ENCODE measurements at regions not wholly inside any gene's neighbourhood (a gene's known extent, or its start where the extent isn't known, plus 50 kb on each side); places are given as distances from the start of the nearest gene placed in this dataset.

GRCh38 chr13:83515268-83516015 lies 366.8 kb downstream of the SLITRK1 start:
- H3K4me3 ChIP-seq (ENCODE audit: low read depth, low read length) = no peak overlapping the region
- DNase-seq (ENCODE audit: low read depth) = no peak
- TF ChIP-seq MAX (IDR thresholded peaks at IDR 0.05; ENCODE audit: low read depth, low read length) (no peak), CTCF (IDR thresholded peaks at IDR 0.05; ENCODE audit: low read depth, low read length) (no peak), POLR2A (IDR thresholded peaks at IDR 0.05; ENCODE audit: extremely low read depth, insufficient read length) (no peak), MYC (IDR thresholded peaks at IDR 0.05; ENCODE audit: low read depth, low read length) (no peak)

GRCh38 chr13:83508771-83509301 lies 373.4 kb downstream of the SLITRK1 start:
- no peak overlapping the region for H3K4me3 ChIP-seq (ENCODE audit: low read depth, low read length)
- TF ChIP-seq CTCF (IDR thresholded peaks at IDR 0.05; ENCODE audit: low read depth, low read length) (no peak), POLR2A (IDR thresholded peaks at IDR 0.05; ENCODE audit: extremely low read depth, insufficient read length) (no peak), MYC (IDR thresholded peaks at IDR 0.05; ENCODE audit: low read depth, low read length) (no peak), MAX (IDR thresholded peaks at IDR 0.05; ENCODE audit: low read depth, low read length) (no peak)
- DNase-seq (ENCODE audit: low read depth) = no peak

- no peak overlapping the region for H3K4me3 ChIP-seq (ENCODE audit: low read depth, low read length)
- DNase-seq (ENCODE audit: low read depth) = no peak
- TF ChIP-seq MYC (IDR thresholded peaks at IDR 0.05; ENCODE audit: low read depth, low read length) (no peak), MAX (IDR thresholded peaks at IDR 0.05; ENCODE audit: low read depth, low read length) (no peak), POLR2A (IDR thresholded peaks at IDR 0.05; ENCODE audit: extremely low read depth, insufficient read length) (no peak), CTCF (IDR thresholded peaks at IDR 0.05; ENCODE audit: low read depth, low read length) (no peak)
Observed at GRCh38 chr13:83503424-83503823, 378.9 kb downstream of the SLITRK1 start.

GRCh38 chr13:83499286-83499685 lies 383.0 kb downstream of the SLITRK1 start:
- no peak for TF ChIP-seq MYC (IDR thresholded peaks at IDR 0.05; ENCODE audit: low read depth, low read length)
- TF ChIP-seq MAX (IDR thresholded peaks at IDR 0.05; ENCODE audit: low read depth, low read length) = no peak
- no peak for TF ChIP-seq POLR2A (IDR thresholded peaks at IDR 0.05; ENCODE audit: extremely low read depth, insufficient read length)
- TF ChIP-seq CTCF (IDR thresholded peaks at IDR 0.05; ENCODE audit: low read depth, low read length) = no peak
- no peak overlapping the region for H3K4me3 ChIP-seq (ENCODE audit: low read depth, low read length)
- DNase-seq (ENCODE audit: low read depth) = no peak

GRCh38 chr13:83498481-83499190 lies 383.6 kb downstream of the SLITRK1 start:
- no peak for TF ChIP-seq MYC (IDR thresholded peaks at IDR 0.05; ENCODE audit: low read depth, low read length)
- TF ChIP-seq POLR2A (IDR thresholded peaks at IDR 0.05; ENCODE audit: extremely low read depth, insufficient read length) = no peak
- H3K4me3 ChIP-seq (ENCODE audit: low read depth, low read length) = no peak overlapping the region
- DNase-seq (ENCODE audit: low read depth) = no peak

- no peak for DNase-seq (ENCODE audit: low read depth)
- TF ChIP-seq MAX (IDR thresholded peaks at IDR 0.05; ENCODE audit: low read depth, low read length) = no peak
- no peak for TF ChIP-seq POLR2A (IDR thresholded peaks at IDR 0.05; ENCODE audit: extremely low read depth, insufficient read length)
- TF ChIP-seq CTCF (IDR thresholded peaks at IDR 0.05; ENCODE audit: low read depth, low read length) = no peak
- no peak for TF ChIP-seq MYC (IDR thresholded peaks at IDR 0.05; ENCODE audit: low read depth, low read length)
- H3K4me3 ChIP-seq (ENCODE audit: low read depth, low read length) = no peak overlapping the region
Observed at GRCh38 chr13:83498045-83498444, 384.2 kb downstream of the SLITRK1 start.
